ENCODE measurements at regions not wholly inside any gene's neighbourhood (a gene's known extent, or its start where the extent isn't known, plus 50 kb on each side); places are given as distances from the start of the nearest gene placed in this dataset.

DNA sequence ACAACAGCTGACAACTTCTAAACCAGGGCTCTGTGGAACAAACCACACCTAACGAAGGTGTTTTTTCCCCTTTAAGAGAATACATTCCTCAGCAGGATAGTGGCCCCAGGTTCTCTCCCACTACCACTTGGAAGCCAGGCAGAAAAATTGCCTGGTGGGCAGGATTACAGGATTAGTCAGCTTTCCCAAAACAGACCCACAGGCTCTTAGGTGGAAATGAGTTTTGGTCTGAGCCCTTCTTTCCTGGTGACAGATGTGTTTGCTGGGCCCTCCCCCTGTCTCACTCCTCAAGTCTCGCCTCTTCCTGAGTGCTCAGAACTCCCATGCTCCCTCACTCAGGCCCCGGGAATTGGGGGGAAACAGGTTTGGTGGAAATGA is 139.4 kb upstream of the HAAO start:
- DNase-seq (ENCODE audit: low spot score), result no peak

GRCh38 chr2:42931146-42931817 is 138.9 kb upstream of the HAAO start:
- no peak for DNase-seq (ENCODE audit: low spot score)

DNA sequence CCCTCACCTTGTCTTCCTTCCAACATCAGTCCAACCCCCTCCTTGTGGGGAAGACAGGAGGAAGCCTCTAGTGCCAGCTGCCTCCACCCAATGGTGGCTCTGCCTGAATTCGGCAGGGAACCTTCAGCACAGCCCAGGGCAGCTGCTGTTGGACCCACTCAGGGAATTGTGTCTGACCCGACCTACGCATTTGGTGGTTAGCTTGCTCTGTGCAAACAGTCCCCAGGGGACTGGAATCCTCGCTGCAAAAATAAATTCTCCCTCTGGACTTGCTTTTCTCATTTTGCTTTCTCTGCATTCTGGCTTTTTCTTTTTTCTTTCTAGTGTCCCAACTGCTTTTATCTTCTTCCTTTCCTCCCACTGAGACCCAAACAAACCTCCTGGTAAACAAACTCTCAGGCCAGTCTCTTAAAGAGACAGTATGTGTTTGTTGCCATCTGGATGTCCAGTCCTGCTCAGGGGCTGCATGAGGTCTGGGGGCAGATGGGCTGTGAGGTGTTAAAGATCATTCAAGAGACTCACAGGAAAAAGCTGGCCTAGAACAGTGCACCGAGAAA is 137.7 kb upstream of the HAAO start:
- no peak for DNase-seq (ENCODE audit: low spot score)

DNA sequence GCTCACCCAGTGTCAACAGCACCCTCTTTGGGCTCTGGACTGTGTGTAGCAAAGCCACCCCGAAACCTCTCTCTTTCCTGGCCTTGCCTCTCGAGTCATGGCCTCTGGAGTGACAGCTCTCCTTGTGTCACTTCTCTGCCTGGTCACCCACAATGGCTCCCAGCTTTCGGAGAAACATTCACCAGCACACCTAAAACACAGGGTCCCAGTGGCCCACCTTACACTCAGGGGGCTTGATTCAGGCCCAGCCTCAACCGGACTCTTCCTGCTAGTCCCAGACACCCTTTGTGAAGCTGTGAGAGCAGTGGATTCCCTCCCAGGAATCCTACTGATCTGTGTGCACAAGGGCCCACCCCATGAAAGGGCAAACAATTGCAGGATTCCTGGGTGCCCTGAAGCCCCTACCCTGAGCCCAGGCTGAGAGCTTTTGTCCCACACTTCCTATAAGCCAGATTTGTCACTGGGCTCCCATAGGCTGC is 137.2 kb upstream of the HAAO start:
- no peak for DNase-seq (ENCODE audit: low spot score)

DNA sequence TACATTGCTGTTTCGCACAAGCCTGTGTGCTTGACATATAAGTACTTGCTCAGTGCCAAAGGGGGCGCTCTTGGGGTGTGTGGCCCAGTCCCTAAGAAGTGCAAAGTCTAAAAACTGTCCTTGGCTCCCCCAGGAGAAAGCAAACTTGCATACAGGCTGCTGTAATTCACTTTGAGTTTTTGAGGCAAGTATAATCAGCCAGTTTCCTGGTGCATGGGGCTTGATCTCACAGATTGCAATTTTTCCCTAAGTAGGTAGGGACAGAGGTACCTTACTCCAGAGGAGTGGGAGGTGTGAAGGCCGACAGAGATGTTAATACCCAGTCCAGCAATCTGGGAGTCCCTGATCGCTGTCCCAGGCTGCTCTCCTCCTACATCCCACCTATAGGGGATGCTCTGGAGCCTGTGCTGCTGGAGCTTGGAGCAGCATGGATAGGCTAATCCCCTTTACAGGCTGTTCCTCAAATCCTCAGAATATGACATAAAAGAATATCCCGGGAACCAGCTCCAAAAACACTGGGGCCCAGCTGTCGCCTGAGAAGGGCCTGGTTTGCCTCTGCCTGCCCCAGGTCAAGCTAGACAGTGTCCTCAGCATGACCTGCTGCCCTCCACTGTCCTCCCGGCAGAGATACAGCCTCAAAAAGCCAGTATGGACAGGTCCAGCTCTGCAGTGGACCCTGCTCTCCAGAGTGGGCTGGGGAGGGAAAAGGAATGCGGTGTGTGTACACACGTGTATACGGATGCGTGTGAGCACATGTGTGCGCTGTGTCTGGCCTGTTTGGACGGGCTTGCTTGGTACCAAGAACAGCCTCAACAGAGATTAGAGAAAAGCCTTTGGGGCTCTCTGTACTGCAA is 136.5 kb upstream of the HAAO start:
- DNase-seq (ENCODE audit: low spot score), result no peak

- no peak for DNase-seq (ENCODE audit: low spot score)
These were observed 135.8 kb upstream of the HAAO start for GRCh38 chr2:42928161-42928691.

GRCh38 chr2:42927334-42928160 is 135.2 kb upstream of the HAAO start:
- DNase-seq (ENCODE audit: low spot score), result no peak

DNA sequence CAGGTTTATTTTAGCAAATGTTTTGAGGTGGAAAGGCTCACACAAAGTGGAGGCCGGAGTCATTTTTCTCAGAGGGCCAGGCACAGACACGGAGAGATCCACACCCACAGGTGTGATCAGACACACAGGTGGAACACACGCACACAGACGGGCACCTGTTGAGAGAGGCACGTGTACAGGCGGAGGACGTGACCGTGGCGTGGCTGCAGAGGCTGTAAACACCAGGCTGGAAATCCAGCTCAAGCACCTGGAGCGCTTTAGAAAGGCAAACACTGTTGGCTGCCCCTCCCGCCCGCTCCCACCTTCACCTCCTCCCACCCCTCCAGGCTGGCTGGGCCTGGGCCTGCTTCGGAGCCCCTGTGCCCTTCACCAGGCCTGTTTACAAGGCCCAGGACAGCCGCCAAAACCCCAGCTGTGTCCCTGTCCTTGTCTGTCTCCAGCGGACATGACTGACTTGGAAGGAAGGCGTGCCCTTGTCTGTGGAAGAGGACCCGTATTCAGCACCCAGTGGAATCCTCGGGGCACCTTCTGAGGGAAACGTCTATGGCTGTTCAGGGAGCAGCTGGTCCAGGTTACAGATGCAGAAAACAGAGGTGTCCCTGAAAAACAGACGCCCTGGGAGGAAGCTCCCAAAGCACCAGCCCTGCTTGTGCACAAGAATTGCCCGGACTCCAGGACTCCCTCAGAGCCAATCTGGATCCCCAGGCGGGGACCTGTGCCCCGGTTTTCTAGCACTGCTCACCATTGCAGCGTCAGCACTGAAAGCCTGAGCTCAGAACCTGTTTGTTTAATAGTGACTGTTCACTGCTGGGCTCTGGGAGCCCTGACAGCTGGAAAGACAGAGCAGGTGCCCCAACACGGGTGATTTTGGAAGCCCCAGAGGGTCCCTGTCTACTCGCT is 134.3 kb upstream of the HAAO start:
- DNase-seq (ENCODE audit: low spot score), result no peak

GRCh38 chr2:42925742-42926433 is 133.5 kb upstream of the HAAO start:
- no peak for DNase-seq (ENCODE audit: low spot score)

- no peak for DNase-seq (ENCODE audit: low spot score)
These were observed 132.1 kb upstream of the HAAO start for GRCh38 chr2:42924418-42924886.

- DNase-seq (ENCODE audit: low spot score), result no peak
These were observed 131.4 kb upstream of the HAAO start for GRCh38 chr2:42923580-42924417.

DNA sequence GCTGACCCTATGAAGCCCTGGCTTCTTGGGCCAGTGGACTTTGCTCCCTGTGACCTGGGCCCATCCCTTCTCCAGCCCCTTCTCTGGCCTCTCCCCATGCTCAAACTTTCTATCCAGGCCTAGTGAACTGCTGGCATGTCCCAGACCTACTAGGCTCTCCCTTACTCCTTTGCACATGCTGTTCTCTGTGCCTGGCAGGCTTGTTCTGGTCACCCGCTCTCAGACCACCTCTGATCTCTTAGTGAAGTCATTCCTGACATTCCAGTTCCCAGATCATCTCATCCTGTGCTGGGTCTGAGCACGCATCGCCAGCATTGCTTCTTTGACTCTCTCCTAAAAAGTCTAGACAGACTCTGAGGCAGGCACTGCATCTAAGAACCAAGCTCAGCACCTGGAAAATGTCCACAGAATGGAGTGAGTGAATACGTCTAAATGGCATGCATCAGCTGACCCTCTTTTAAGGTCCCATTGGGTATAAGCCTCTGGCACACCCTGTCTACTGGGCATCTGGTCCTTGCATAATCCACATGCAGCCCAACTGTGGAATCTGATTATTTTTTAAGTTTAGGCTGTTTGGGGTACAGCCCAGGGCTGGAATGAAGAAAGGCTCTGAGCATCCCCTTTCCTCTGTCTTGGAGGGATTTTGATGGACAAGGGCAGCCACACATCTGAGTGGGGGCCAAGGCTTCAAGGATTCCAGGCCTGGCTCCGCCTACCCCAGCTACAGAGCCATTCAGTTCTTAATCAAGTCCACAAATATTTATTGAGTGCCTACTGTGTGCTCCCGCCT is 130.6 kb upstream of the HAAO start:
- no peak for DNase-seq (ENCODE audit: low spot score)

DNA sequence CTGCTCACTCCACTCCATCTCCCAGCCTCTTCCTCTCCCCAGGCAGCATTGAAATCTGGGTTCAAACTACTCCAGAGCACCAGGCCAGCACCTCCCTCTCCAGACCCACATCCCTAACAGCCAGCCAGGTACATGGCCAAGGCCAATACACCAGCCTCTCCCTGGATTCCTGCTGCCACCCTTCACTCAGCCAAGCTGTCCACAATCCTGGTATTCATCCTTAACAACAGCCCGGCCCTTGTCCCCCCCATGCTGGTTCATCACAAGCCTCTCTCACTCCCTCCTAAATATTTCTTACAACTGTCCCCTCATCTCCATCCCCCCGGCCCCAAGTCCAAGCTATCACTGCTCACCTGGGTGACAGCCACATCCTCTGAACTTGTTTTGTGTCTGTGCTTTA is 129.9 kb upstream of the HAAO start:
- no peak for DNase-seq (ENCODE audit: low spot score)

DNA sequence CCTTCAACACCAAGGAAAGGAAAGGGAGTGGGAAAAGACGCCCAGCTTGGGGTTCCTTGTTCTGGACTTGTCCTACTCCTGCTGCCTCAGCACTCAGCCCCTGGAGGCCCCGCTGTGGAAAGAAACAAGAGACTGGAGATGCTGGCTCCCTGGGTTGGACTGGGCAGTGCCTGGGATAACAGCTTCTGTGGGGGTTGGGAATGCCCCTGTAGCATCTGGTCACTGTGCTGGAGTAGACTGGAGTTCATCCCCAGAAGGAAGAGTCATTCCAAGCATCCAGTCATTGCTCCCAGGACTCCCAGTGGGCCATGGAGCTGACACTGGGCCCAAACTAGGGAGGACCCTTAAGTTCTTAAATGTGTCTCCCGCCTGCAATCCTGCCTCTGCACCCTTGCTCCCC is 129.3 kb upstream of the HAAO start:
- no peak for DNase-seq (ENCODE audit: low spot score)

GRCh38 chr2:42921147-42921520 is 128.8 kb upstream of the HAAO start:
- no peak for DNase-seq (ENCODE audit: low spot score)

DNA sequence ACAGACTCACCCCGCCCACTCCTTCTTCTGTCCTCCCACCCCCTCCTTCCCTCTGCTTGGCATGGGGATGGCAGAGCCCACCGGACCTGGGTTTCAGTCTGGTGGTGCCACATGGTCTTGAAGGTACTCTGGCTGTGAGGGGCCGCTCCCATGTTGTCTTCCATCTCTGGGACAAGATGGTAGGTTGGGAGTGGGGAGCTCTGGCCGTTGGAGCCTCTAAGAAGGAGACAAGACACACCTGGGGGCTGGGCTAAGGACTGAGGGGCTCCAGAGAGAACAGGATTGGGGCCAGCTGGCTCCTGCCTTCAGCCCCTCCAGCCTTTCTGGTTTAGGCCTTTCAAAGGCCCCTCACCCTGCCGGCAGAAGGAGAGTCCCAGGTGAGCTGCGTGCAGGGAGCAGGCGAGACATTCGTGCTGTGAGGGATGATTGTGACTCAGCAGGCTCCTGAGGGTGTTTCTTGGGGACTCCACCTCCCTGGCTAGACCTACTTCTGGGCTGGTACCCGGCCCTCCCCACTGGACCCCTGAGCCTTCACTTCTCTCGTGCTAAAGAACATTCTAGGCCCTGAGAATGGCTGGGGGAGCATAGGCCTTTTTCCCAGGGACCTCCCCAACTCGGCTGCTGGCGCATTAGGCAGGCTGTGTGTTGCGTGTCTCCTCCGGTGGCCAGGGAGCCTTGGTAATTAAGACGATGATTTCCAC is 128.2 kb upstream of the HAAO start:
- DNase-seq (ENCODE audit: low spot score), result no peak

DNA sequence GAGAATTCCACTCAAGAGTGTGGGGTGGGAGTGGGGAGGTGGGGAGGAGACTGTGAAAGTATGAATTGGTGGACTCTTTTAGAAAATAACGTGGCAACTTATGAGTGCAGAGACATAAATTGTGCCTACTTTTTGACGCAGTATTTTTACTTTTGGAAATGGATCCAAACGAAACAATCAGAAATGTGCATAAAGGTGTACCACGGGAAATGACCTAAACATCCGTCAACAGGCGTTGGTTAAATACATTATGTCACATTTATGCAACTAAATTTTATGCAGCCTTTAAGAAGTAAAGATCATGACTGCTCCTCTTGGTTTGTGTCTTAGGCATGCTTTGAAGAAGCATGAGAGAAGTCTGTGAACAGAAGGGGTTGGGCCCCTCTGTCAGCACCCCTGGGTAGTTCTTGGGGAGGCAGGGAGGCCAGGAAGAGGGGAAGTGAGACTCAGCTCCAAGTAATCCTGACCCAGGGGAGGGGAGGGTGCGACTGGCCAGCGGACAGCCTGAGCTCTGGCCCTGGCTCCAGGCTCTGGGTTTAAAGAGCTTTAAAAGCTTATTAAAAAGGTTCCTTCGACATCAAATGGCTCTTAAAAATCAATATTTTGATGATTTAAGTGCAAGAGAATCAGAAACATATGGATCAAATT is 126.4 kb upstream of the HAAO start:
- DNase-seq (ENCODE audit: low spot score), result no peak
